ENCODE measurements at regions not wholly inside any gene's neighbourhood (a gene's known extent, or its start where the extent isn't known, plus 50 kb on each side); places are given as distances from the start of the nearest gene placed in this dataset.

DNA sequence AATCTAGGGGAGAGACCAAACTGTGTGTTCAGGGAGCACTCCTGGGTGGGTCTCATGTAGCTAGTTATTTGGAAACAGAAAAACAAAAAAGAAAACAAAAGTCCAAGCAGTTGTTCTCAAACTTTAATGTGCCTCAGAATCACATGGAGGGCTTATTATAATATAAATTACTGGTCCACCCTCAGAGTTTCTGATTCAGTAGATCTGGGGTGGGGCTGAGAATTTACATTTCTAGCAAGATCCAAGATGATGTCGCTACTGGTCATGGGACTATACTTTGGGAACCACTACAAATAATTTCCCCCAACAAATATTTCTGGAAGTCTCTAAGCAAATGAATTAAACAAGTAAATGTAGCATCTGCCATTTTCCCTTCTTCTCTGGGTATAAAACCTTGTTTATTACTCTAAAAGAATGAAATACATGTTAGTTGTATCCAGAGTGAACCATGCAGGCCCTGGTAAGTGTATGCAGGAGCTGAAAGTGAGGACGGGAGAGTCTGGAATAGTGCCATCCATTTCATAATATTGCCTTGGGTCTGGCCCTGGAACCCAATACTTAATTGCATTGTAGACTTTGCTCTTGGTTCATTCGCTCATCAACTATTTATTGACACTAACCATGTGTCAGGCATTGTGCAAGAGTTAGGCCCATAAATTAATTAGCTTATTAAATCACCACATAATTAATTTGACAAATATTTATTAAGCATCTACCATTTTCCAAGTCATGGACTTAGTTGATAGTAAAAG lies 490.8 kb downstream of the EPM2A start (continued):
- TF ChIP-seq ZBTB33 (IDR thresholded peaks at IDR 0.05), result peak; percentile 41
- peak; percentile 44 for TF ChIP-seq FOXA2 (IDR thresholded peaks at IDR 0.05)
- peak; percentile 7 to 35 for TF ChIP-seq RAD21 (IDR thresholded peaks at IDR 0.05)
- TF ChIP-seq HNF4G (IDR thresholded peaks at IDR 0.05), result peak; percentile 28
- TF ChIP-seq MAX (IDR thresholded peaks at IDR 0.05), result peak; percentile 42

DNA sequence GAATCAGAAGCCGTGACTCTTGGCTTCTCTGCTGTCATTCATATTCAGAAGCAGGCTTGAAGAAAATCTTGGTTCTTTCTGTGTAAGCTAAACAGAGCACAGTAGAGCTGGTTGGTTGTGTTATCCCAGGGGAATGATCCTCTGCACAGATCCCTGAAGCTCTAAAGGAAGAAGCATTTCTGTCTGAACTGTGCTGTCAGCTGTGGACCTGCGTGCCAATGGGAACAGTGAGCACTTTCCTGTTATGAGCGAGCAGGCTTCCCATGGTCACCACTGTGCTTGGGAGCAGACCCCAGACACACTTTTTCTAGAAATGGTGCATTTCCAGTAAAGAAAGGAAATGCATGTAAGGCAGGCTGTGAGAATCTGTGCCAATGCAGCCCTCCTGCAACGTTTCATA lies 490.2 kb downstream of the EPM2A start:
- H3K27ac ChIP-seq (ENCODE audit: low read depth in 1 of 2, low read length in 2 of 2), result peak overlapping the region in 1 of 2 donors; percentile 40
- WGBS, result 75% methylated on average over 4 of the region's 4 CpGs
- no peak overlapping the region for H3K9ac ChIP-seq (ENCODE audit: low read depth in 1 of 2, low read length in 2 of 2)
- DNase-seq (ENCODE audit: low spot score), result no peak
- no peaks in the 10 kb centered on the region for H3K9me3 ChIP-seq (ENCODE audit: control insufficient read depth in 4 of 4, low read length in 3 of 4)
- peaks cover 0 to 17% (median 5%) of the 10 kb centered on the region in 4 donors for H3K4me1 ChIP-seq (ENCODE audit: control insufficient read depth in 4 of 4, insufficient read depth in 4 of 4, low read length in 3 of 4)
- no peak overlapping the region for H3K4me3 ChIP-seq (ENCODE audit: low read depth in 1 of 3, low read length in 3 of 3)
- no peaks in the 10 kb centered on the region for H3K36me3 ChIP-seq (ENCODE audit: control insufficient read depth in 4 of 4, insufficient read depth in 3 of 4, low read depth in 1 of 4, low read length in 3 of 4)
- TF ChIP-seq EGR1 (IDR thresholded peaks at IDR 0.05; ENCODE audit: low read depth in 2 of 2) (no peak), YY1 (IDR thresholded peaks at IDR 0.05) (peak; percentile 1), RAD21 (IDR thresholded peaks at IDR 0.05) (no peak)
- H3K27me3 ChIP-seq (ENCODE audit: control insufficient read depth in 4 of 4, insufficient read depth in 4 of 4, low read length in 3 of 4), result no peaks in the 10 kb centered on the region

- no peak for DNase-seq (ENCODE audit: low spot score)
- Histone ChIP-seq H3K9me3 (ENCODE audit: control insufficient read depth in 4 of 4, low read length in 3 of 4) (no peaks in the 10 kb centered on the region), H3K4me3 (ENCODE audit: low read depth in 1 of 3, low read length in 3 of 3) (no peak overlapping the region), H3K36me3 (ENCODE audit: control insufficient read depth in 4 of 4, insufficient read depth in 3 of 4, low read depth in 1 of 4, low read length in 3 of 4) (no peaks in the 10 kb centered on the region), H3K4me1 (ENCODE audit: control insufficient read depth in 4 of 4, insufficient read depth in 4 of 4, low read length in 3 of 4) (peaks cover 0 to 21% (median 5%) of the 10 kb centered on the region in 4 donors), H3K9ac (ENCODE audit: low read depth in 1 of 2, low read length in 2 of 2) (no peak overlapping the region), H3K27me3 (ENCODE audit: control insufficient read depth in 4 of 4, insufficient read depth in 4 of 4, low read length in 3 of 4) (no peaks in the 10 kb centered on the region), H3K27ac (ENCODE audit: low read depth in 1 of 2, low read length in 2 of 2) (no peak overlapping the region)
- 90% methylated on average over 6 of the region's 6 CpGs for WGBS
- TF ChIP-seq EGR1 (IDR thresholded peaks at IDR 0.05; ENCODE audit: low read depth in 2 of 2) (no peak), MAX (IDR thresholded peaks at IDR 0.05) (no peak), RAD21 (IDR thresholded peaks at IDR 0.05) (no peak), ATF3 (IDR thresholded peaks at IDR 0.05) (no peak), SP1 (IDR thresholded peaks at IDR 0.05) (no peak), GABPA (IDR thresholded peaks at IDR 0.05 in 1 of 2, conservative IDR thresholded peaks at IDR 0.05 in 1 of 2) (no peak), YY1 (IDR thresholded peaks at IDR 0.05) (no peak), HNF4A (conservative IDR thresholded peaks at IDR 0.05) (no peak), FOXA2 (IDR thresholded peaks at IDR 0.05) (no peak)
Measured at GRCh38 chr6:145247692-145248419, 487.5 kb downstream of the EPM2A start.

Data from liver (tissue), 7 donors.